ENCODE measurements at regions not wholly inside any gene's neighbourhood (a gene's known extent, or its start where the extent isn't known, plus 50 kb on each side); places are given as distances from the start of the nearest gene placed in this dataset.

DNA sequence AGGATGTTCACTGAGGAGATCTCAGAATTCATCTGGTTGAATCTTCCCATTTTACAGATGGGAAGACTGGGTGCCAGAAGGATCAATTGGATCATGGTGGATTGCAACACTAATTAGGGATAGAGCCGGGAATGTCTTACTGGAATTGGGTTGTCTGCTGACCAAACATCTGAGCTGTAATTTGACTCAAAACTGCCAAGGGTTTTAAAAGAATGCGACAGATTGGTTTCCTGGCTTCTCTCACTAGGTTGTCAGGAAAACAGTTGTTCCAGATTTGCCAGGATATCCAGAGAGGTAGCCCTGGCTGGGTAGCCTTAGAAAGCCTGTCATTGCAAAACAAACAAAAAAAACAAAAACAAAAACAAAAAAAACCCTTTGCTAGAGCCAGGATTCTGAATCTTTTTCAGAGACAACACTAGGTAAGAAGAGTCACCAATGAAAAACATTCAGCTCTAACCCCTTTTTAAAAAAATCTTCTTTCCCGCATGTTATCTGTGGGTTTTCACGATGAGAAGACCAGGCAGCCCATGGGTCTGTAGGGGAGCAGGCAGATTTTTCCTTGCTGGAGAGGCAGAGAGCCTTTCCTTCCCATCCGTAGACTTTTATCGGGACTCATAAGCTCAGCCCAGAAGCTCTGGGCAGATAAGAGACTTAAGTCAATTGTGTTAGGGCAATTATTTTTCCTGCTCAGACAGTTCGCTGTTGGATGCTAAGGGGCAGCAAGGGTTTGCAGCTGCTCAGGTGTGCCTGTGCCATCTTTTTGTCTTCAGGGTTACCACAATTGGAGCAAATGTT, 418.9 kb downstream of the PRDM2 start:
- H3K9me3 ChIP-seq (ENCODE audit: control insufficient read depth, insufficient read depth, low read length), result no peaks in the 10 kb centered on the region
- Mint-ChIP-seq H3K27me3 (ENCODE audit: low read depth in 2 of 2) (peaks cover 27 to 61% of the 10 kb centered on the region in 2 donors), H3K4me3 (no peak overlapping the region), H3K9me3 (no peaks in the 10 kb centered on the region), H3K27ac (no peak overlapping the region), H3K36me3 (no peaks in the 10 kb centered on the region), H3K4me1 (peaks cover 7 to 9% of the 10 kb centered on the region in 2 donors)
- intact Hi-C loops (cut with micrococcal nuclease), result no loop called here
- no peaks in the 10 kb centered on the region for H3K27me3 ChIP-seq (ENCODE audit: control insufficient read depth, insufficient read depth, low read length)
- H3K4me3 ChIP-seq (ENCODE audit: low read length), result no peak overlapping the region
- 52% methylated on average over 7 of the region's 7 CpGs for WGBS (ENCODE audit: insufficient coverage)
- no peaks in the 10 kb centered on the region for H3K36me3 ChIP-seq (ENCODE audit: control insufficient read depth, insufficient read depth, low read length)
- TF ChIP-seq, protein P1, sequence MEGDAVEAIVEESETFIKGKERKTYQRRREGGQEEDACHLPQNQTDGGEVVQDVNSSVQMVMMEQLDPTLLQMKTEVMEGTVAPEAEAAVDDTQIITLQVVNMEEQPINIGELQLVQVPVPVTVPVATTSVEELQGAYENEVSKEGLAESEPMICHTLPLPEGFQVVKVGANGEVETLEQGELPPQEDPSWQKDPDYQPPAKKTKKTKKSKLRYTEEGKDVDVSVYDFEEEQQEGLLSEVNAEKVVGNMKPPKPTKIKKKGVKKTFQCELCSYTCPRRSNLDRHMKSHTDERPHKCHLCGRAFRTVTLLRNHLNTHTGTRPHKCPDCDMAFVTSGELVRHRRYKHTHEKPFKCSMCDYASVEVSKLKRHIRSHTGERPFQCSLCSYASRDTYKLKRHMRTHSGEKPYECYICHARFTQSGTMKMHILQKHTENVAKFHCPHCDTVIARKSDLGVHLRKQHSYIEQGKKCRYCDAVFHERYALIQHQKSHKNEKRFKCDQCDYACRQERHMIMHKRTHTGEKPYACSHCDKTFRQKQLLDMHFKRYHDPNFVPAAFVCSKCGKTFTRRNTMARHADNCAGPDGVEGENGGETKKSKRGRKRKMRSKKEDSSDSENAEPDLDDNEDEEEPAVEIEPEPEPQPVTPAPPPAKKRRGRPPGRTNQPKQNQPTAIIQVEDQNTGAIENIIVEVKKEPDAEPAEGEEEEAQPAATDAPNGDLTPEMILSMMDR (IDR thresholded peaks at IDR 0.05), result no peak
- DNase-seq (no peak), ATAC-seq (no peak)
- H3K4me1 ChIP-seq (ENCODE audit: control insufficient read depth, insufficient read depth, low read length), result peaks cover 4% of the 10 kb centered on the region
- H3K27ac ChIP-seq (ENCODE audit: low read length), result no peak overlapping the region

DNA sequence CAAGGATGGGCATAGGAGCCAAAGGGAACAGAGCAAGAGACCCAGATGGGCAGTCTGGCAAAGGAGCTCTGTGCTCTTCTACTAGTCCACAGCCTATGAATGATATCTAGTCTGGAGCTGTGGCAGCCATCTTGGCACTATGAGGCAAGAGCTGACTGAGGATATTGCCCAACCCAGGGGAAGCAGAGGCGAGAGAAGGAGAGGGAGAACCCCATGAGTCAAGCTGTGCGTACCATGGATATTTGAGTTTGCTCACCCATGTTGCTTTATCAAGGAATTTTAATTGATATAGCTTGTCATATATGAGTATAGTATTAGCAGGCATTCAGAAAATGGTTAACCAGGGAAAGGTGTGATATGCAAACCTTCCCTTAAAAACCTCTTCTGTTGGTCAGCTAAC, 420.9 kb downstream of the PRDM2 start:
- Mint-ChIP-seq H3K36me3 (no peaks in the 10 kb centered on the region), H3K9me3 (no peaks in the 10 kb centered on the region), H3K27me3 (ENCODE audit: low read depth in 2 of 2) (peaks cover 22 to 57% of the 10 kb centered on the region in 2 donors), H3K27ac (no peak overlapping the region), H3K4me3 (no peak overlapping the region), H3K4me1 (no peaks in the 10 kb centered on the region)
- DNase-seq (no peak), ATAC-seq (no peak)
- H3K27me3 ChIP-seq (ENCODE audit: control insufficient read depth, insufficient read depth, low read length), result no peaks in the 10 kb centered on the region
- no peak overlapping the region for H3K27ac ChIP-seq (ENCODE audit: low read length)
- no peaks in the 10 kb centered on the region for H3K36me3 ChIP-seq (ENCODE audit: control insufficient read depth, insufficient read depth, low read length)
- no peaks in the 10 kb centered on the region for H3K9me3 ChIP-seq (ENCODE audit: control insufficient read depth, insufficient read depth, low read length)
- H3K4me1 ChIP-seq (ENCODE audit: control insufficient read depth, insufficient read depth, low read length), result no peaks in the 10 kb centered on the region
- WGBS (ENCODE audit: insufficient coverage), result 82% methylated on average over 2 of the region's 2 CpGs
- no peak overlapping the region for H3K4me3 ChIP-seq (ENCODE audit: low read length)
- intact Hi-C loops (cut with micrococcal nuclease), result no loop called here
- TF ChIP-seq, protein P1 (IDR thresholded peaks at IDR 0.05), result no peak

DNA sequence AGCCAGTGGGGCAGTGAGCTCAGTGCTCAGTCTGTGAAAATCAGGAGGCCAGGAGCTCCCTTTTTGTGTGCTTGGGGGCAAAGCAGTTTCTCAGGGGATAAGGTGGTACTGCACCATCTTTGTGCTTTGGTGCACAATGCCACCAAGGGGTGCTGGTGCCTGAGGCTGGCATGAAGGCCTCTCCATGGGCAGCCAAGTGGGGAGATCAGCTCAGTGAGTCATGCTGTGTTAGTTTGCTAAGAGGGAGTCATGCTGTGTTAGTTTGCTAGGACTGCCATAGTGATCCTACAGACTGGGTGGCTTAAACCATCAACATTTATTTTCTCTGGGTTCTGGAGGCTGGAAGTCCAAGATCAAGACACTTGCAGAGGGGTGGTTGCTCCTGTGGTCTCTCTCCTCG, 428.1 kb downstream of the PRDM2 start:
- intact Hi-C loops (cut with micrococcal nuclease), result no loop called here
- ATAC-seq (no peak), DNase-seq (no peak)
- Mint-ChIP-seq H3K9me3 (no peaks in the 10 kb centered on the region), H3K27ac (no peak overlapping the region), H3K4me1 (no peaks in the 10 kb centered on the region), H3K27me3 (ENCODE audit: low read depth in 2 of 2) (peaks cover 4 to 59% of the 10 kb centered on the region in 2 donors), H3K36me3 (no peaks in the 10 kb centered on the region), H3K4me3 (no peak overlapping the region)
- no peak overlapping the region for H3K4me3 ChIP-seq (ENCODE audit: low read length)
- H3K27ac ChIP-seq (ENCODE audit: low read length), result no peak overlapping the region
- no peaks in the 10 kb centered on the region for H3K36me3 ChIP-seq (ENCODE audit: control insufficient read depth, insufficient read depth, low read length)
- H3K4me1 ChIP-seq (ENCODE audit: control insufficient read depth, insufficient read depth, low read length), result no peaks in the 10 kb centered on the region
- TF ChIP-seq, protein P1 (IDR thresholded peaks at IDR 0.05), result no peak
- no peaks in the 10 kb centered on the region for H3K27me3 ChIP-seq (ENCODE audit: control insufficient read depth, insufficient read depth, low read length)
- no peaks in the 10 kb centered on the region for H3K9me3 ChIP-seq (ENCODE audit: control insufficient read depth, insufficient read depth, low read length)
- WGBS (ENCODE audit: insufficient coverage), result 83% methylated on average over 1 of the region's 1 CpG

DNA sequence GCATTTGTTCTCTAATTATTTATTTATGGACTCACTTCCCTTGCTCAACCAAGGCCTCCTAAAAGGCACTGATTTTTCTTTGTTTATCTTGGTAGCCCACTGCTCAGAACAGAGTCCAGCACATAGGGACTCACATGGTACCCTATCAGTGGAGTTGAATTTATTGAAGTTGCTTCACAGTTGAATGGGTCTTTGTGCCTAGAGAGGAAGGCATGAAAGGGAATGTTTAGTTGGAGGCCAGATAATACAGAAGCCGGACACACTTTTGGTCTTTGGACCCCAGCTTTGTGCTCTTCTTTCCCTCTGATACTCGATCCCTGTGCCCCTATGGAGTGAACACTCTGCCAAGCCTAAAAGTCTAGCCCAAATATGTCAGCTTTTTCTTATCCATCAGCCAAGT, 429.0 kb downstream of the PRDM2 start:
- Mint-ChIP-seq H3K4me1 (no peaks in the 10 kb centered on the region), H3K9me3 (no peaks in the 10 kb centered on the region), H3K27ac (no peak overlapping the region), H3K4me3 (no peak overlapping the region), H3K27me3 (ENCODE audit: low read depth in 2 of 2) (peaks cover 0 to 54% of the 10 kb centered on the region in 2 donors), H3K36me3 (no peaks in the 10 kb centered on the region)
- TF ChIP-seq, protein P1 (IDR thresholded peaks at IDR 0.05), result no peak
- Histone ChIP-seq H3K36me3 (ENCODE audit: control insufficient read depth, insufficient read depth, low read length) (no peaks in the 10 kb centered on the region), H3K4me1 (ENCODE audit: control insufficient read depth, insufficient read depth, low read length) (no peaks in the 10 kb centered on the region), H3K27me3 (ENCODE audit: control insufficient read depth, insufficient read depth, low read length) (no peaks in the 10 kb centered on the region), H3K4me3 (ENCODE audit: low read length) (no peak overlapping the region), H3K9me3 (ENCODE audit: control insufficient read depth, insufficient read depth, low read length) (no peaks in the 10 kb centered on the region), H3K27ac (ENCODE audit: low read length) (no peak overlapping the region)
- DNase-seq (no peak), ATAC-seq (no peak)
- intact Hi-C loops (cut with micrococcal nuclease), result no loop called here
- 84% methylated on average over 2 of the region's 2 CpGs for WGBS (ENCODE audit: insufficient coverage)
